ENCODE measurements at regions not wholly inside any gene's neighbourhood (a gene's known extent, or its start where the extent isn't known, plus 50 kb on each side); places are given as distances from the start of the nearest gene placed in this dataset.
"Not testable (repeated sequence)": the region's sequence is repeated elsewhere in the genome, so short reads cannot be mapped to it uniquely, and the experiment has no call there.

DNA sequence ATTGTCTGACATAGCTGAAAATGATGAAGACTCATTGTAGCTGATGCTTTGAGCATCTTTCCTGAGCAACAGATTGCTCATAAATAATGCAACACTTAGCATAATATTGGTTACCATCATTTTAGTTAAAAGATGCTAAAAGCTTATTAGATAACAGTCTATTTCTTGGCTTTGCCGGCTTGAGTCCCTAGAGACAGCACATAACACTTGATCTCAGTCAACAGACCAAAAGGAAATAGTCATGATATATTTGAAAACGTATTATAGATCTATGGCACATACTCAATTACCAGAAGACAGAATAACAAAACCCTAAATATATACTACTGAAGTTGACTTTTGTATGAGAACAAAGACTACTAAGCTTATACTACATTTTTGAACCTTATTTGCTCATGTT lies 846.7 kb upstream of the EPHA5 start:
- Histone ChIP-seq H3K9ac (ENCODE audit: low read depth, low read length) (no peak overlapping the region), H3K4me3 (ENCODE audit: low read depth, low read length) (no peak overlapping the region), H3K27ac (ENCODE audit: low read depth, low read length) (no peak overlapping the region), H3K9me3 (ENCODE audit: control insufficient read depth, insufficient read depth, low read length) (no peaks in the 10 kb centered on the region), H3K36me3 (ENCODE audit: control insufficient read depth, insufficient read depth, low read length) (no peaks in the 10 kb centered on the region), H3K27me3 (ENCODE audit: control insufficient read depth, insufficient read depth, low read length) (no peaks in the 10 kb centered on the region), H3K4me1 (ENCODE audit: control insufficient read depth, insufficient read depth, low read length) (no peaks in the 10 kb centered on the region)

DNA sequence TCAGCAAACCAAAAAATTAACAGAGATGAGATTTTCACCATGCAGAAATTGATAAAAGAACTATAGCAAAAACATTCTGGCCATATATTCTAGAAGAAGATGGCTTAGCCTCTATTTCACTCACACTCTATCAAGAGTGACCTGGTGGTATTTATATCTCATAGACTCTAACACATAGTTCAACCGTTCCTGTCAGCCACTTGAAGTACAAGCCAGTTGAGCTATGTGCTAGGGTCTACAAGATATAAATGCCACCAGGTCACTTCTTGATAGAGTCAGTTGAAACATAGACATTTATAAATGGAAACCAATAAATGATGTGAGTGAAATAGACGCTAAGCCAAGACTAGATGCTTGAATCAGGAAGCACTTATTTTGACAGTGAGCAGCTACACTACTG lies 836.7 kb upstream of the EPHA5 start:
- H3K9ac ChIP-seq (ENCODE audit: low read depth, low read length), result no peak overlapping the region
- no peak overlapping the region for H3K27ac ChIP-seq (ENCODE audit: low read depth, low read length)
- no peaks in the 10 kb centered on the region for H3K9me3 ChIP-seq (ENCODE audit: control insufficient read depth, insufficient read depth, low read length)
- no peaks in the 10 kb centered on the region for H3K36me3 ChIP-seq (ENCODE audit: control insufficient read depth, insufficient read depth, low read length)
- H3K4me3 ChIP-seq (ENCODE audit: low read depth, low read length), result no peak overlapping the region
- H3K4me1 ChIP-seq (ENCODE audit: control insufficient read depth, insufficient read depth, low read length), result no peaks in the 10 kb centered on the region
- no peaks in the 10 kb centered on the region for H3K27me3 ChIP-seq (ENCODE audit: control insufficient read depth, insufficient read depth, low read length)

DNA sequence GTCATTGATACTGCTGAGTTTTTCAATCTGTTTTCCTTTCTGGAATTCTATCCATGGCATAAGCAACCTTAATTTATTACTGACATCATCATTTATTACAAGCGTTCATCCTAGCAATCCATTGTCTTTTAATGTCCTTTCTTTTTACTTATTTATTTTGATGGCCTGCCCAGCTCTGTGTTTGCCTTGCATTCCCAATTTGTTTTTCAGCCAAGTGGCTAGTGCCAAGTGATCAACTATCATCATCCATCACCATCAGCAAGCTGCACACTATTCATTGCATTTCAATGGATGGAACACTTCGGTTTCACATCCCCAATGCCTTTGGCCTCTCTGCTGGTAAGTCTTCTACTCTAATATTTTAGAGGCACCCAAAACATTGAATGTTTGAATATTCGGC lies 831.7 kb upstream of the EPHA5 start:
- no peaks in the 10 kb centered on the region for H3K27me3 ChIP-seq (ENCODE audit: control insufficient read depth, insufficient read depth, low read length)
- H3K4me3 ChIP-seq (ENCODE audit: low read depth, low read length), result no peak overlapping the region
- H3K9me3 ChIP-seq (ENCODE audit: control insufficient read depth, insufficient read depth, low read length), result no peaks in the 10 kb centered on the region
- H3K4me1 ChIP-seq (ENCODE audit: control insufficient read depth, insufficient read depth, low read length), result no peaks in the 10 kb centered on the region
- no peak overlapping the region for H3K9ac ChIP-seq (ENCODE audit: low read depth, low read length)
- no peak overlapping the region for H3K27ac ChIP-seq (ENCODE audit: low read depth, low read length)
- no peaks in the 10 kb centered on the region for H3K36me3 ChIP-seq (ENCODE audit: control insufficient read depth, insufficient read depth, low read length)

DNA sequence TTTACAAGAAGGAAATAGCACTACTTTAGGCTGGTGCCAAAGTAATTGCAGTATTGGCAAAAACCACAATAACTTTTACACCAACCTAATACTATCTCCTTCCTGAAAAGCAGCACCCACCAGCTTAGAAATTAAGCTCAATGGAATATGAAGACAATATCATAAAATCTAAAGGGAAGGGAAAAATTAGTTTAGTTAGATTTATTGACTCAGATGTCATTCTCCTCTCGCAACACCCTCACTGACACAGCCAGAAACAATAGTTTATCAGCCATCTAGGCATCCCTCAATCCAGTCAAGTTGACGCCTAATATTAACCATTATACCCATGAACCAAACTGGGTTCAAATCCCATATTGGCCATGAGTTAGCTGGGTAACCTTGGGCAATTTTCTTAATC lies 820.4 kb upstream of the EPHA5 start:
- Histone ChIP-seq H3K9me3 (ENCODE audit: control insufficient read depth, insufficient read depth, low read length) (no peaks in the 10 kb centered on the region), H3K9ac (ENCODE audit: low read depth, low read length) (no peak overlapping the region), H3K27me3 (ENCODE audit: control insufficient read depth, insufficient read depth, low read length) (no peaks in the 10 kb centered on the region), H3K36me3 (ENCODE audit: control insufficient read depth, insufficient read depth, low read length) (no peaks in the 10 kb centered on the region), H3K4me3 (ENCODE audit: low read depth, low read length) (no peak overlapping the region), H3K27ac (ENCODE audit: low read depth, low read length) (no peak overlapping the region), H3K4me1 (ENCODE audit: control insufficient read depth, insufficient read depth, low read length) (no peaks in the 10 kb centered on the region)

DNA sequence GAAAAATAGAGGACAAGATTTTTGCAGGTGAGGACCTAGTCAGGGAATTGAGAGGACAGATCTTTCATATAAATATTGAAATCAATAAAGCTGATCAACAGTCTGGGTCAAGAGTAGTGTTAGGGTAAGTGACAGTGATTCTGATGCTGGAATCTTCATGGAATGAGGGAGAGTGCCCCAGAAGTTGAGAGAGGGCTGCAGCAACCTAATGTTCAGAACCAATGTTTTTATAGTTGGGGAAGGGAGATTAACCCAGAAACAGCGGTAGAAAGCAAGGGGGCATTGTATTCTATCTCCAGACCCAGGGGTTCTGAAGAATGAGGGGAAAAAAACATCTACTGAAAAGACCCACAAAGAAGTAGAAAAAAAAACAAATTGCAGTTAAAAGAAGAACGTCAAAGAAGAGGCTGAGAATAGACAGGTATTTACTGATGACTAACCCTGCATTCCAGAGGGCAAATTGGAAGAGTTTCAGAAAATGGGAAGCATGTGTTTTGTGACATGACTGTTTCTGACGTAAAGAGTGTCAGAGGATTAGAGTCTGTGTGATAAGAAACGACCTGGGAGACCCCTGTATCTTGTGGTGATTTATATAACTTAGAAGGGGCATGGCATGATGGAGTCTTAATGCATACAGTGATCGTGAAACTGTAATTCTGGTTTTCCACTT lies 819.6 kb upstream of the EPHA5 start:
- Histone ChIP-seq H3K4me3 (ENCODE audit: low read depth, low read length) (no peak overlapping the region), H3K9me3 (ENCODE audit: control insufficient read depth, insufficient read depth, low read length) (no peaks in the 10 kb centered on the region), H3K4me1 (ENCODE audit: control insufficient read depth, insufficient read depth, low read length) (no peaks in the 10 kb centered on the region), H3K27ac (ENCODE audit: low read depth, low read length) (no peak overlapping the region), H3K9ac (ENCODE audit: low read depth, low read length) (no peak overlapping the region), H3K36me3 (ENCODE audit: control insufficient read depth, insufficient read depth, low read length) (no peaks in the 10 kb centered on the region), H3K27me3 (ENCODE audit: control insufficient read depth, insufficient read depth, low read length) (no peaks in the 10 kb centered on the region)

DNA sequence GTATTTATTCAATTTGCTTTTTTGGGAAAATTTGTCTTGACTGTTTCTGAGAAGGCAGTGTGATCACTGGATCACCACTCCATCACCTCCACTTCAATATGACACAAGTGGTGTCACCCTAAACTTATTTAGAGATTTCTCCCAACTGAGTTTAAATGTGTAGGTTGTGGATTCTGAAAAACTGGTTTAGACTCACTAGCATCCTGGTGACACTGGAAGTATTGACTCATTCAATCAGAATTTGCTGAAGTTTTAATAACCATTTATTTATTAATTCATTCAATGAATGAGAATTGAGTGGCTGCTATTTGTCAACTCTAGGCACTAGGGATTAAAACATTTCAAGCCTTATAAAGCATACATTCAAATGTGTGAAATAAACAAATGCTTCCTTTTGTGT lies 819.1 kb upstream of the EPHA5 start:
- Histone ChIP-seq H3K27me3 (ENCODE audit: control insufficient read depth, insufficient read depth, low read length) (no peaks in the 10 kb centered on the region), H3K4me3 (ENCODE audit: low read depth, low read length) (no peak overlapping the region), H3K9me3 (ENCODE audit: control insufficient read depth, insufficient read depth, low read length) (no peaks in the 10 kb centered on the region), H3K36me3 (ENCODE audit: control insufficient read depth, insufficient read depth, low read length) (no peaks in the 10 kb centered on the region), H3K4me1 (ENCODE audit: control insufficient read depth, insufficient read depth, low read length) (no peaks in the 10 kb centered on the region), H3K27ac (ENCODE audit: low read depth, low read length) (no peak overlapping the region), H3K9ac (ENCODE audit: low read depth, low read length) (no peak overlapping the region)

DNA sequence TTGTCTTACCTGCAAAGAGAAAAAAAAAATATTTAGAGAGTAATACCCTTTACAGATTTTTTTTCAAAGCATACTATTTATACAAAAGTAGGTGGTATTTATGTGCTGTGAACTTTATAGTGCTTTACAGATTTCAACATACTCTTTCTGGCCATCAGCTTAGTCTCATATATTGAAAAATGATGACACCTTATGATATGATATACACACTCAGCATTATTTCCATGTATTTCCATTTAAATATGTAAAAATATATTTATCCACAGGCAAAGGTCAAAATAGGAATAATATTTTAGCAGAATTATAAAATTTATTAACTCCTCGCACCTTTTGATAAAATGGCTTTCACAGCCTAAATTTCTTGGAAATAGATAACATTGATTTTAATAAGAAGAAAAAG lies 815.8 kb upstream of the EPHA5 start:
- Histone ChIP-seq H3K4me3 (ENCODE audit: low read depth, low read length) (no peak overlapping the region), H3K4me1 (ENCODE audit: control insufficient read depth, insufficient read depth, low read length) (no peaks in the 10 kb centered on the region), H3K27ac (ENCODE audit: low read depth, low read length) (no peak overlapping the region), H3K9ac (ENCODE audit: low read depth, low read length) (no peak overlapping the region), H3K36me3 (ENCODE audit: control insufficient read depth, insufficient read depth, low read length) (no peaks in the 10 kb centered on the region), H3K27me3 (ENCODE audit: control insufficient read depth, insufficient read depth, low read length) (no peaks in the 10 kb centered on the region), H3K9me3 (ENCODE audit: control insufficient read depth, insufficient read depth, low read length) (no peaks in the 10 kb centered on the region)

DNA sequence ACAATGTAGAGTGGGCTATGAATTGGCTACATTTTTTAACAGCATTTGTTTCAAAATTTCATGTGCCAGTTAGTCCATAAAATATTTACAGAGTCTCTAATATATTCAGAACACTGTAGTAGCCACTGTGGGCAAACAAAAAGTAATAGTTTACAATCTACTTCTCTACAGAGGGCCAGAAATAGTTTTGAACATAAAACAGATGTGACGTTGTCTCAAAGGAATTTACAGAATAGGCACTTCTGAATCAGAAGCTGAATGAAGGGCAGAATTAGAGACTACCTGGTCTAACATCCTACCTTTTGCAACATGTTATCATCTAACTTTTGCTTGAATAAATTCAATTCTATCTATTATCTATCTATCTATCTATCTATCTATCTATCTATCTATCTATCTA lies 811.9 kb upstream of the EPHA5 start:
- Histone ChIP-seq H3K36me3 (ENCODE audit: control insufficient read depth, insufficient read depth, low read length) (no peaks in the 10 kb centered on the region), H3K4me1 (ENCODE audit: control insufficient read depth, insufficient read depth, low read length) (no peaks in the 10 kb centered on the region), H3K4me3 (ENCODE audit: low read depth, low read length) (no peak overlapping the region), H3K9ac (ENCODE audit: low read depth, low read length) (no peak overlapping the region), H3K27ac (ENCODE audit: low read depth, low read length) (no peak overlapping the region), H3K27me3 (ENCODE audit: control insufficient read depth, insufficient read depth, low read length) (no peaks in the 10 kb centered on the region), H3K9me3 (ENCODE audit: control insufficient read depth, insufficient read depth, low read length) (no peaks in the 10 kb centered on the region)

DNA sequence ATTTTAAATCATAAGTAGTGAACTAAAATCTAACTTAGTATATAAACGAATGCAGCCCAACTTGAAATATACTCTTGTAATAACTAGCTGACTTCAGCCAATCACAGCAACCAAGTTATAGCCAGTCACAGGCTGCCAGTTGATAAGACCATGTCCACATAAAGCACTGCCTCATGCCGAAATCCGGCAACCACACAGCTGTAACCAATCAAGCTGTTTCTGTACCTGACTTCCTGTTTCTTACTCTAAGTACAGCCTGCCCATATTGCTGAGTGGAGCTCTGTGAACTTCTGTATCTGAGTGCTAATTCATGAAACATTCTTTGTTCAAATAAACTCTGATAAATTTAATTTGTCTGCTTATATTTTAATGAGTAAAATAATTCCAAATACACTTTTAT lies 805.3 kb upstream of the EPHA5 start:
- no peaks in the 10 kb centered on the region for H3K4me1 ChIP-seq (ENCODE audit: control insufficient read depth, insufficient read depth, low read length)
- H3K27me3 ChIP-seq (ENCODE audit: control insufficient read depth, insufficient read depth, low read length), result no peaks in the 10 kb centered on the region
- H3K9me3 ChIP-seq (ENCODE audit: control insufficient read depth, insufficient read depth, low read length), result no peaks in the 10 kb centered on the region
- no peak overlapping the region for H3K27ac ChIP-seq (ENCODE audit: low read depth, low read length)
- H3K9ac ChIP-seq (ENCODE audit: low read depth, low read length), result no peak overlapping the region
- no peak overlapping the region for H3K4me3 ChIP-seq (ENCODE audit: low read depth, low read length)
- no peaks in the 10 kb centered on the region for H3K36me3 ChIP-seq (ENCODE audit: control insufficient read depth, insufficient read depth, low read length)

DNA sequence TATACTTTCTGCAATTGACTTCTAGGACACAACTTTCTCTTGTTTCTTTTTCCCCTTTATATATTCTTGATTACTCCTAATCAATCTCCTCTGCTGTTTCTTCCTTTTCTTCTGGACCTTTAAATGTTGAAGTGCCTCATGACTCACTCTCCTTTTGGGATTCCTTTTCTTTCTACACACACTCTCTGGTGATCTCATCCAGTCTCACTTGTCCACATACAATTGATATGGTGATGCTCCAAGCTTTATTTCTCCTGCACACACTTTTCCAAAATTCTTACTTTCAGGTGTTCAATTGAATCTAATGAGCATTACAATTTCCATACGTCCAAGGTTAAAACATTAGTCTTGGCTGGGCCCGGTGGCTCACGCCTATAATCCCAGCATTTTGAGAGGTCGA lies 794.8 kb upstream of the EPHA5 start:
- H3K4me3 ChIP-seq (ENCODE audit: low read depth, low read length), result no peak overlapping the region
- H3K9ac ChIP-seq (ENCODE audit: low read depth, low read length), result no peak overlapping the region
- peaks cover 8% of the 10 kb centered on the region for H3K9me3 ChIP-seq (ENCODE audit: control insufficient read depth, insufficient read depth, low read length)
- H3K36me3 ChIP-seq (ENCODE audit: control insufficient read depth, insufficient read depth, low read length), result no peaks in the 10 kb centered on the region
- no peak overlapping the region for H3K27ac ChIP-seq (ENCODE audit: low read depth, low read length)
- H3K4me1 ChIP-seq (ENCODE audit: control insufficient read depth, insufficient read depth, low read length), result no peaks in the 10 kb centered on the region
- no peaks in the 10 kb centered on the region for H3K27me3 ChIP-seq (ENCODE audit: control insufficient read depth, insufficient read depth, low read length)

DNA sequence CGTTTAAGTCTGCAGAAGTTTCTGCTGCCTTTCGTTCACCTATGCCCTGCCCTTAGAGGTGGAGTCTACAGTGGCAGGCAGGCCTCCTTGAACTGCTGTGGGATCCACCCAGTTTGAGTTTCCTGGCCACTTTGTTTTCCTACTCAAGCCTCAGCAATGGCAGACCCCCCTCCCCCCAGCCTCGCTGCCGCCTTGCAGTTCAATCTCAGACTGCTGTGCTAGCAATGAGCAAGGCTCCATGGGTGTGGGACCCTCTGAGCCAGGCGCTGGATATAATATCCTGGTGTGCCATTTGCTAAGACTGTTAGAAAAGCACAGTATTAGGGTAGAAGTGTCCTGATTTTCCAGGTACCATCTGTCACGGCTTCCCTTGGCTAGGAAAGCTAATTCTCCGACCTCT lies 792.6 kb upstream of the EPHA5 start:
- H3K27me3 ChIP-seq (ENCODE audit: control insufficient read depth, insufficient read depth, low read length); H3K27ac ChIP-seq (ENCODE audit: low read depth, low read length); H3K9me3 ChIP-seq (ENCODE audit: control insufficient read depth, insufficient read depth, low read length); H3K4me3 ChIP-seq (ENCODE audit: low read depth, low read length); H3K4me1 ChIP-seq (ENCODE audit: control insufficient read depth, insufficient read depth, low read length); H3K9ac ChIP-seq (ENCODE audit: low read depth, low read length); H3K36me3 ChIP-seq (ENCODE audit: control insufficient read depth, insufficient read depth, low read length): not testable (repeated sequence)

DNA sequence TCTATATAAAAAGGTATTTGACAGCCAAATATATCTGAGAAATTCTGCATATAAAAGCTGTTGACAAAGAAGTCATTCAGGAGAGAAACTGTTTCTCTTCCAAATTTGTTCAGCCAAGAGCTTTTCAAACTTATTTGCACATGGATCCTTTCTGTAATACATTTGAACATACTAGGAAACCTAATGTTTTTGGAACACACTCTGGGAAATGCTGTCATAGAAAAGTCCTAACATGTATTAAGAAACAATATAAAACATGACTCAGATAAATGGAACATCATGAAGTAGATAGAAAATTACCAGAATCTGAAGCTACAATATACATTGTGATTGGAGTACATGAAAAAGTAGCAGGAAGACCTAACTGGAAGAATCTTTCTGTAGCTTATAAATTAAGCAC lies 781.5 kb upstream of the EPHA5 start:
- no peaks in the 10 kb centered on the region for H3K4me1 ChIP-seq (ENCODE audit: control insufficient read depth, insufficient read depth, low read length)
- H3K27ac ChIP-seq (ENCODE audit: low read depth, low read length), result no peak overlapping the region
- no peak overlapping the region for H3K9ac ChIP-seq (ENCODE audit: low read depth, low read length)
- H3K4me3 ChIP-seq (ENCODE audit: low read depth, low read length), result no peak overlapping the region
- no peaks in the 10 kb centered on the region for H3K9me3 ChIP-seq (ENCODE audit: control insufficient read depth, insufficient read depth, low read length)
- no peaks in the 10 kb centered on the region for H3K36me3 ChIP-seq (ENCODE audit: control insufficient read depth, insufficient read depth, low read length)
- no peaks in the 10 kb centered on the region for H3K27me3 ChIP-seq (ENCODE audit: control insufficient read depth, insufficient read depth, low read length)

All from HUES48 (cell line).